ENCODE measurements at regions not wholly inside any gene's neighbourhood (a gene's known extent, or its start where the extent isn't known, plus 50 kb on each side); places are given as distances from the start of the nearest gene placed in this dataset.

DNA sequence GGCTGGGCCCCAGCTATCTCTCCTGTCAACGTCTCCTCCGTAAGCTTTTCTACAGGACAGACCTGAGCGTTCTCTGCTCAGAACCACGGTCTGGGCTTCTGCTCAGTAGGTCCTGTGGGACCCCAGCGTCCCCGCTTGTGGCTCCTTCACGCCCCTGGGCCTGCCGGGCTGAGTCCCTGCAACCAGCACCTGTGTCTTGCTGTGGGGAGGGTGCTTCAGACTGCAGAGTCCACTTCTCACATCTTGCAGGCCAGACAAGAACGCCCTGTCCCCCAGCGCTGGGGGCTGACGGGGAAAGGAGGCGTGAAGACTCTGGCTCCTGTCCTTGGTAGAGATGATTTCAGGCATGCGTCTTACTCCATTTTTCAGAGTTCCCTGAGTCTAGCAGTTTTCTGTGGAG, 1480.8 kb downstream of the BRD1 start:
- DNase-seq (no peak), ATAC-seq (no peak)
- Mint-ChIP-seq H3K9me3 (no peaks in the 10 kb centered on the region), H3K27me3 (peaks cover 1% of the 10 kb centered on the region), H3K4me3 (no peak overlapping the region), H3K4me1 (no peaks in the 10 kb centered on the region), H3K27ac (peak overlapping the region in 1 of 2 donors; percentile 34)

DNA sequence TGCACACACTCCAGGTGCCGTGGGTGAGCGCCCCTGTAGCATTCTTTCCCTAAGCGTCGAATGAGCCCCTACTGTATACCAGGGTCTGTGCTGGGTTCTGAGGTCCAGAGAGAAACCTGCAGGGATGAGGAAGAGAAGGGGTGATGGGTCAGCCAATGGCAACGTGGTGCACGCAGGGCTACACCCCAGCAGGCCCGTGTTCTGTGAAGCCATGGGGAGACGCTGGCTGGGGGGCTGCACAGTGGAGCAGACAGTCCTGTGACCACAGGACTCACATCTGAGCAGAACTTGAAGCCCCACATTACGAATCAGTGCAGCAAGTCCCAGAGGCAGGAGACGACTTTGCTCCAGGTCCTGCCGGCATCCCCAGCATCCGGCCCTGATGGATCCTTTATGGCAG, 1481.4 kb downstream of the BRD1 start:
- no peak overlapping the region for H3K4me3 Mint-ChIP-seq
- peak overlapping the region in 1 of 2 donors; percentile 38 for H3K27ac Mint-ChIP-seq
- no peak for DNase-seq
- H3K4me1 Mint-ChIP-seq: no peaks in the 10 kb centered on the region
- ATAC-seq: no peak
- peaks cover 7% of the 10 kb centered on the region for H3K27me3 Mint-ChIP-seq
- H3K9me3 Mint-ChIP-seq: no peaks in the 10 kb centered on the region

DNA sequence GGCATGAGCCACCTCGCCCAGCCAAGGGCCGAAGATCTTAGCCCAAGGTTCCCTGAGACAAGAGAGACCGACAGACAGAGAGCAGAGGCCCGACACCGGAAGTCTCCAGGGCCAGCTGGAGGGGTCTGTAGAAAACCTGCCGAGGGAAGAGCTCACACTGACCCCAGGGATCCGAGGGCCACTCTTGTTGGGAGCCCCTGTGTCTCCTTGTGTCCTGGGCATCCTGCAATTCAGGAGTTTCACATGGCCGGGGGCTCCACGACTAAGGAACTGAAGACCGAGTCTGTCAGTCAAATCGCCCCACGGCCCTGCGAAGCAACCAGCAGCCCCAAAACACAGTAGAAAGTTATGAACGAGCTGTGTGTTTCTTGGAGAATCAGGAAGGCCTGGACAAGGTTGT, 1482.0 kb downstream of the BRD1 start:
- no peak overlapping the region for H3K4me3 Mint-ChIP-seq
- H3K27ac Mint-ChIP-seq: peak overlapping the region in 1 of 2 donors; percentile 37
- peaks cover 14% of the 10 kb centered on the region for H3K27me3 Mint-ChIP-seq
- ATAC-seq: no peak
- H3K4me1 Mint-ChIP-seq: no peaks in the 10 kb centered on the region
- no peak for DNase-seq
- no peaks in the 10 kb centered on the region for H3K9me3 Mint-ChIP-seq

GRCh38 chr22:48343461-48343860, 1484.2 kb downstream of the BRD1 start:
- ATAC-seq: no peak
- Mint-ChIP-seq H3K9me3 (no peaks in the 10 kb centered on the region), H3K27me3 (peaks cover 23% of the 10 kb centered on the region), H3K4me1 (no peaks in the 10 kb centered on the region), H3K27ac (no peak overlapping the region), H3K4me3 (no peak overlapping the region)
- DNase-seq: no peak

GRCh38 chr22:48342732-48343131, 1484.9 kb downstream of the BRD1 start:
- ATAC-seq: no peak
- H3K9me3 Mint-ChIP-seq: no peaks in the 10 kb centered on the region

GRCh38 chr22:48342016-48342415, 1485.7 kb downstream of the BRD1 start:
- peaks cover 23% of the 10 kb centered on the region for H3K27me3 Mint-ChIP-seq
- no peak overlapping the region for H3K27ac Mint-ChIP-seq
- H3K4me3 Mint-ChIP-seq: no peak overlapping the region
- H3K9me3 Mint-ChIP-seq: no peaks in the 10 kb centered on the region
- DNase-seq: no peak
- no peak for ATAC-seq
- no peaks in the 10 kb centered on the region for H3K4me1 Mint-ChIP-seq

More at GRCh38 chr22:48342732-48343131, 1484.9 kb downstream of the BRD1 start:
- no peak for DNase-seq
- Mint-ChIP-seq H3K27ac (no peak overlapping the region), H3K27me3 (peaks cover 23% of the 10 kb centered on the region), H3K4me3 (no peak overlapping the region), H3K4me1 (no peaks in the 10 kb centered on the region)

- Mint-ChIP-seq H3K9me3 (no peaks in the 10 kb centered on the region), H3K27me3 (peaks cover 23% of the 10 kb centered on the region), H3K27ac (peak overlapping the region; percentile 27 to 56), H3K4me3 (no peak overlapping the region), H3K4me1 (no peaks in the 10 kb centered on the region)
- no peak for DNase-seq
- ATAC-seq: no peak
Measured at GRCh38 chr22:48340727-48341709, 1486.7 kb downstream of the BRD1 start.

GRCh38 chr22:48340191-48340590, 1487.5 kb downstream of the BRD1 start:
- Mint-ChIP-seq H3K27ac (no peak overlapping the region), H3K27me3 (peaks cover 23% of the 10 kb centered on the region), H3K4me3 (no peak overlapping the region), H3K9me3 (no peaks in the 10 kb centered on the region), H3K4me1 (no peaks in the 10 kb centered on the region)
- no peak for DNase-seq
- no peak for ATAC-seq

- no peak overlapping the region for H3K27ac Mint-ChIP-seq
- H3K4me1 Mint-ChIP-seq: no peaks in the 10 kb centered on the region
- DNase-seq (no peak), ATAC-seq (peak; percentile 26)
- H3K9me3 Mint-ChIP-seq: no peaks in the 10 kb centered on the region
- H3K4me3 Mint-ChIP-seq: no peak overlapping the region
- H3K27me3 Mint-ChIP-seq: peaks cover 23% of the 10 kb centered on the region
Measured at GRCh38 chr22:48338793-48339705, 1488.6 kb downstream of the BRD1 start.

GRCh38 chr22:48337957-48338792, 1489.5 kb downstream of the BRD1 start:
- ATAC-seq: peak; percentile 34
- no peak overlapping the region for H3K27ac Mint-ChIP-seq
- no peaks in the 10 kb centered on the region for H3K9me3 Mint-ChIP-seq
- H3K4me3 Mint-ChIP-seq: no peak overlapping the region
- no peaks in the 10 kb centered on the region for H3K4me1 Mint-ChIP-seq
- no peak for DNase-seq
- H3K27me3 Mint-ChIP-seq: peaks cover 23% of the 10 kb centered on the region

DNA sequence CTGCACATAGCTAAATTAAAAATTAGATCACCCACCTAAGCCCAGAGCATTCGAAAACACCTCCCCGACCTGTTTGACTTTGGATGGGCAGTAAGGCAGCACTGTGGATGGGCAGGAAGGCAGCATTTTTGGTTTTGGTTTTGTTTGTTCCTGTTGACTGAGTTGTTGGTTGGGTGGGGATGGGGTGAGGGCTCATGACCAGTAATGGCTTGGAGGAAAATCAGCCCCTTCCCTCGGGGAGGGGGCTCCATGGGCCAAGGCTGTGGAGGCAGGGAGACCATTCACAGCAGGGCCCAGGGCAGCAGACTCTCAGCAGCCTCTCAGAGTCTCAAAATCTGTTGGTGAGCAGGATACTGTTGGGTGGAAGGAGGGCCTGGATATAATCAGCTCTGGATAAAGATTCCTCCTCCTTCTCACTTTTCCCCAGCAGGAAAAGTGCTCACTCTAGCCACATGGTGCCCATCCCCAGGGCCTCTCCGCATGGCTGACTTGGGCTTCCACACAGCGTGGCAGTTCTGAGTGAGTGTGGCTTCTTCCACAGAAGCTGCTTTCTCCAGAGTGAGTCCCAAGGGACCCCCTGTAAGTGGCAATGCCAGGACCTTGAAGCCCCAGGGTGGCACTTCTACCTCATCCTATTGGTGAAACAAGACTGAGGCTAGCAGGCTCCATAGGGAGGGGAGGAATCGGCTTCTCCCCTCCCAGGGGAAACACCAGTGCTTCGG, 1491.2 kb downstream of the BRD1 start:
- Mint-ChIP-seq H3K4me1 (no peaks in the 10 kb centered on the region), H3K9me3 (no peaks in the 10 kb centered on the region), H3K27ac (no peak overlapping the region), H3K27me3 (peaks cover 18% of the 10 kb centered on the region), H3K4me3 (no peak overlapping the region)
- ATAC-seq (no peak), DNase-seq (no peak)

DNA sequence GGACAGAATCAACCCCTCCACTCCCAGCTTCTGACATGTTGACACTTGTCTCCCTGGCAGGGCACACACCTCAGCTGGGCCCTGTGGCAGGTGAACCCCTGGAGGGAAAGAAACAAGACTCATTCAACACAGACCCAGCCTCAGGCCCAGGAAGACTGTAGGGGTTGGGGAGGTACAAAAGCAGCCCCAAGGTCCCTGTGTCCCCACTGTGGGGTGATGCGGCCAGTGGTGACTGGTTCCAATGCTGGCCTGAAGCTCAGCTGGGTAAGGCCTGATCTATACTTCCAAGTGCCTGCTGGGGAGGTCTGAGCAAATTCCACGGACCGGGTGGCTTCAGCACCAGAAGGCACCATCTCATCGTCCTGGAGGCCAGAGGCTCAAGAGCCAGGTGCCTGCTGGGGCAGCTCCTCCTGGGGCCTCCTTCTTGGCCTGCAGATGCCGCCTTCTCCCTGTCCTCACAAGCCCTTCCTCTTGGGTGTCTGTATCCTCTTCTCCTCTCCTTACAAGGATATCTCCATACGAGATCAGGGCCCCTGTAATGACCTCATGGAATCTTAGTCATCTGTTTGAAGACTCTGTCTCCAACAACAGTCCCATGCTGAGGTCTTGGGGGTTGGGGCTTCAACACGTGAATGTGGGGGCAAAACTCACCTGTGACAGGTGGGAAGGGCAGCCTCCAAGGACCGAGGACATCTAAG, 1492.1 kb downstream of the BRD1 start:
- no peak overlapping the region for H3K4me3 Mint-ChIP-seq

DNA sequence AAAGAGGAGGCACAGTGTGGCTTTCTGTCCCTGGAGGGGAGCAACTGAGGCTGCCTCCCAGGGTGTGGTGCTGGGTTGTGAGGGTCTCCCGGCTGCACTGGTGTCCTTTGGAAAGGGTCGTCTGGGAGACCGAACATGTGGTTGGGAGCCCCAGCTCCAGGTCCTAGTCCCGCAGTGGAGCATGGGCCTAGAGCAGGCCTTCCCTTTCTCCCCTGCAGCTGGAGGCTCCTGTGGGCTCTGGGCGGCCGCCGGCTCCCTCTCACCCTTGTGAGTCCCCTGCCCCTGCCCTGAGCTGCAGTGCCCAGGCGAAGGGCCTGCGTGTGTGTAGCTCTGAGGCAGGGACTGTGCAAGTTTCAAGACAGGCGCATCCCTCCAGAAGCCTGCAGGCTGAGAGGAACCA, 1492.7 kb downstream of the BRD1 start:
- ATAC-seq: no peak
- peaks cover 8% of the 10 kb centered on the region for H3K27me3 Mint-ChIP-seq
- H3K4me3 Mint-ChIP-seq: no peak overlapping the region

More for the DNA sequence above, 1492.1 kb downstream of the BRD1 start:
- no peaks in the 10 kb centered on the region for H3K4me1 Mint-ChIP-seq
- ATAC-seq (no peak), DNase-seq (no peak)
- peaks cover 9% of the 10 kb centered on the region for H3K27me3 Mint-ChIP-seq
- H3K27ac Mint-ChIP-seq: no peak overlapping the region
- H3K9me3 Mint-ChIP-seq: no peaks in the 10 kb centered on the region

More for the DNA sequence above, 1492.7 kb downstream of the BRD1 start:
- no peaks in the 10 kb centered on the region for H3K4me1 Mint-ChIP-seq
- no peaks in the 10 kb centered on the region for H3K9me3 Mint-ChIP-seq
- DNase-seq: no peak
- no peak overlapping the region for H3K27ac Mint-ChIP-seq

Measured in stimulated activated naive CD8-positive, alpha-beta T cell treated with anti-CD3 and anti-CD28 coated beads, Interleukin-15, amount 100 ng/mL, for 72 hours (primary cell).